NCI-H2196 (cell line): ENCODE measurements at regions not wholly inside any gene's neighbourhood (a gene's known extent, or its start where the extent isn't known, plus 50 kb on each side); places are given as distances from the start of the nearest gene placed in this dataset.

Source experiments
- DNase-seq: peaks from one replicate; lab custom pipeline; 2025; ENCODE audit not compliant: unreplicated experiment; lab: John Stamatoyannopoulos, UW

DNA sequence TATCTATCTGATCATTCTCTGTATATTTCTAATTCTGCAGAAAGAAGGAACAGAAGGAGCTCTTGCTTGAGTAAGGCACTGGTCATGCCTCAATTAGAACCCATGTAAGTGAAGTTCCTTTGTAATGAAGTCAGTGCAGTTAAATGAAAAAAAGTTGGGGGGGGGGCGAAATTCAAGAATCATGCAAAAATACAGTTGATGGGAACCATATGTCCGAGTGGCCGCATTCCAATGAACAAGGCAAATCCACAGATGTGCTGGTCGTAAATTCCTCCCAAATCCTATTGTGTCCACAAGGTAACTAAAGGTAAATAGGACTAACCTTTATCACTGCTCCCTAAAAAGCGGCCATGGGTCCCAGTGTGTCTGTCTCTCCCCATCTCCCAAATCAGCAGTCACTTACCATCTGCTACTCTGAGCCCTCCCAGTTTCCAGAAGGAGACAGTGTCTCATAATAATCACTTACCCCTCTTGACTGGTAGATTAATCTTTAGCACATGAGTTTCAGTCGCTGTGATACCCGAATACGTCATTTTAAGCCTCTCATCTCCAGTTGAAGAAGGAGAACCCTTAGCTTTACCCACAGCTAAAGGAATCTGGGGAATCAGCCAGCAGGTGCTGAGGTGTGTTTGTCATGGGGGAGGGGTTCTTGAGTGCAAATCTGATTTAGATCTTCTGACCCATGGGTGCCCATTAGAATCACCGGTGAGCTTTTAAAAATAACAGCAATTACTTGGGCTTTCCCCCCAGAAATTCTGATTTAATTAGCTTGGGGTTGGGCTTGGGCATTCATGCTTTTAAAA, 56.3 kb upstream of the EPHB3 start:
- DNase-seq, result peak; percentile 36

DNA sequence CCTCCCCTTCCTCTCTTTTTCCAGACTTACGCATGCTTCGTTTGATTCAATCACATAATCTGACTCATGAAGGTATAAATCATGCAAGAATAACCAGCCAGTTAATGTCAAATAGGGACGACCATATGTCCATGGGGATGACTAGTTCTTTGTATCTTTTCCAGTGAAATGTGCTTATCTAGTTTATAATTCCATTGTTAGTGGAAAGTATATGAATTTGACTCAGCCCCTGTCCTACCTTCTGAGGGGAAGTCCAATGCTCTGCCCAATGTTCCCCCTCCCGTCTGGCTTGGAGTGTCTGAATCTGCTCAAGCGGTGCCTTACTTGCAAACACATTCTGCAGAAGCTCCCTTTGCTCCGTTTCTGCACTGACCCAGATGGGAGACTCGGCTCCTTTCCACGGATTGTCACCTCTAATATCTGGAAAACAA, 55.0 kb upstream of the EPHB3 start:
- no peak for DNase-seq

DNA sequence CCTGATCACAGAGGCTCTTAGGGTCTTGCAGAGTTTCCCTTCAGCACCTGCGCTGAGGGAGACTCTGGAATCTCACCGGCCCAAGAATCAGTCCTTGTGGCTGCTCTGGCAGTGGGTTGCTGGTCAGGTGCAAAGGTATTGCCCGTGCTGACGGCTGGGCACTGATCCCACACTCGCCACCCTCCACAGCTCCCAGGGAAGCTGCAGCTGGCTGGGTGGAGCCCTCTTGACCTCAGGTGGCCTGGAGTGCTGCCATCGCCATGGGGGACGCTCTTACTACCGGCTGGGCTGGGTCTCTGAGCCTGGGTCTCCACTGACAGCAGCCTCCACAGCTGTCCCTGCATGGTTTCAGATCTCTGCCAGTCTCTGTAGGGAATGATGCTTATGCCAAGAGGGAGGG, 52.6 kb upstream of the EPHB3 start:
- DNase-seq, result peak; percentile 91

DNA sequence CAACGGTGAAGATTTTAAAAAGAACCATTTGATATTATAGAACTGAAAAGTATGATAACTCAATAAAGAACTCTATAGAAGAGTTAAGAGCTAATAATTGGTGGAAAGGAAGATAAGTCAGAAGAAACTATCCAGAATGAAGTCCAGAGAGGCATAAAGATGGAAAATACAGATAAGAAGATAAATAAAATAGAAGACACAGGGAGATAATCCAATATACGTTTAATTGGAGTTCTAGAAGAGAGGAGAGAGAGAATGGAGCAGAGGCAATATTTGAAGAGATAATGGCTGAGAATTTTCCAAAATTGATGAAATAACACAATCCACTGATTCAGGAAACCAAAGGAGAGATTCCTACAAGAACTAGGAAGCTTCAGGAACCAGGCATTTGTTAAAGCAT, 49.8 kb upstream of the EPHB3 start:
- DNase-seq, result no peak
